K562 (cell line): ENCODE measurements at regions not wholly inside any gene's neighbourhood (a gene's known extent, or its start where the extent isn't known, plus 50 kb on each side); places are given as distances from the start of the nearest gene placed in this dataset.

Experiments used
- ATAC-seq: fragments of 200-7000 bp; cut with Tn5 transposase; 3 replicates; pipeline ENCODE4 v1.9.1; 2020; ENCODE audit warnings: moderate library complexity
- BruUV-seq: library from RNA; stranded (reverse); fragments of 400-500 nt; replicated peaks from 2 replicates; lab custom pipeline; 2021; lab: Mats Ljungman, UMichigan
- CTCF ChIA-PET: fragments of 300-600 bp; formaldehyde crosslinking; extraction: SDS; loops from one replicate; lab custom pipeline; 2021; ENCODE audit warnings: low intra/inter-chr PET ratio; lab: Yijun Ruan, JAX
- POLR2A ChIA-PET: fragments of 300-600, 350-650 bp; sonication (Branson Sonifier 250); formaldehyde crosslinking; extraction: SDS; loops from one replicate; lab custom pipeline; 2021; ENCODE audit warnings: antibody characterized with exemption, inconsistent platforms; lab: Yijun Ruan, JAX
- DNase-seq, 4 experiments: peaks; one replicate each; pipeline versions ENCODE4 v3.0.0 to v3.0.0-alpha.2; 2011 to 2018; ENCODE audit warnings: low spot score in 3 of 4, mixed read lengths in 3 of 4; ENCODE audit errors: extremely low read depth in 1 of 4
- FAIRE-seq: peaks from 2 replicates; lab custom pipeline; 2011; peaks lifted over from hg19 to GRCh38; lab: Jason Lieb, UNC
- H2AFZ ChIP-seq: 2 replicates; pipeline ENCODE4 v1.6.0; 2011; ENCODE audit warnings: low read depth, low read length, control low read depth, inconsistent platforms
- H3K27ac ChIP-seq: fragments of 200-600 bp; 3 replicates; pipeline ENCODE4 v1.8.0; 2011; ENCODE audit warnings: low read depth, mild to moderate bottlenecking, control low read depth, inconsistent platforms, low read length, moderate library complexity, mixed read lengths; ENCODE audit errors: extremely low read depth
- H3K27me3 ChIP-seq, 2 experiments: fragments of 300-600 bp in 1 of 2; 2 replicates in 1 of 2; 3 replicates in 1 of 2; pipeline versions ENCODE4 v1.6.0 to v1.8.0; 2011; ENCODE audit warnings: inconsistent platforms in 2 of 2, low read length in 2 of 2, mild to moderate bottlenecking in 1 of 2, mixed read lengths in 1 of 2, moderate library complexity in 1 of 2; ENCODE audit not compliant: control insufficient read depth in 2 of 2, insufficient read depth in 2 of 2
- H3K36me3 ChIP-seq: fragments of 300-600 bp; 3 replicates; pipeline ENCODE4 v1.8.0; 2011; ENCODE audit warnings: mild to moderate bottlenecking, low read length, inconsistent platforms; ENCODE audit not compliant: control insufficient read depth, insufficient read depth
- H3K4me1 ChIP-seq, 2 experiments: fragments of 200-600 bp in 1 of 2; replicated peaks in 1 of 2; 2 replicates in 1 of 2; 3 replicates in 1 of 2; pipeline versions ENCODE4 v1.5.1 to v1.8.0; 2011; ENCODE audit warnings: inconsistent platforms in 2 of 2, low read length in 2 of 2, mild to moderate bottlenecking in 1 of 2, mixed read lengths in 1 of 2, moderate library complexity in 1 of 2; ENCODE audit not compliant: control insufficient read depth in 2 of 2, insufficient read depth in 2 of 2
- H3K4me2 ChIP-seq: 2 replicates; pipeline ENCODE4 v1.6.1; 2011; ENCODE audit warnings: low read length, control low read depth, inconsistent platforms, mixed read lengths; ENCODE audit not compliant: insufficient read depth
- H3K4me3 ChIP-seq: fragments of 200-600 bp; sonication (generic), shearing (Covaris generic); 2 replicates; pipeline ENCODE4 v1.5.1; 2016; ENCODE audit warnings: control low read depth, inconsistent platforms
- H3K79me2 ChIP-seq: fragments of 200-600 bp; 3 replicates; pipeline ENCODE4 v1.8.0; 2011; ENCODE audit warnings: low read length, inconsistent platforms; ENCODE audit not compliant: control insufficient read depth, insufficient read depth
- H3K9ac ChIP-seq, 2 experiments: 2 replicates each; pipeline versions ENCODE4 v1.6.0 to v1.6.1; 2011; ENCODE audit warnings: low read depth in 2 of 2, low read length in 2 of 2, control low read depth in 1 of 2, inconsistent platforms in 1 of 2, mild to moderate bottlenecking in 1 of 2, mixed read lengths in 1 of 2; ENCODE audit not compliant: insufficient read depth in 1 of 2
- H3K9me1 ChIP-seq: one replicate; pipeline ENCODE4 v1.6.0; 2011; ENCODE audit warnings: inconsistent platforms, mild to moderate bottlenecking, low read length, moderate library complexity; ENCODE audit not compliant: control insufficient read depth, insufficient read depth
- H3K9me3 ChIP-seq: replicated peaks from 2 replicates; pipeline ENCODE4 v1.5.1; 2011; ENCODE audit warnings: low read depth, low read length, inconsistent platforms; ENCODE audit not compliant: control insufficient read depth, insufficient read depth
- H4K20me1 ChIP-seq: replicated peaks from 2 replicates; pipeline ENCODE4 v1.6.1; 2011; ENCODE audit warnings: low read length, inconsistent platforms, mixed read lengths; ENCODE audit not compliant: control insufficient read depth, insufficient read depth
- E2F8 ChIP-seq: fragments of 450-650 bp; IDR thresholded peaks from 2 replicates; pipeline ENCODE4 v1.7.1; 2018; ENCODE audit warnings: mild to moderate bottlenecking, low read depth; ENCODE audit not compliant: partially characterized antibody
- FOSL1 ChIP-seq: fragments of 200-800 bp; sonication (Bioruptor generic); conservative IDR thresholded peaks from 2 replicates; pipeline ENCODE4 v1.6.1; 2016; ENCODE audit warnings: missing genetic modification characterization, missing compliant biosample characterization
- KAT7 ChIP-seq: sonication (generic); formaldehyde crosslinking; IDR thresholded peaks from 2 replicates; pipeline ENCODE4 v1.8.0; 2022; ENCODE audit warnings: missing genetic modification reagents, mild to moderate bottlenecking, borderline replicate concordance
- MXI1 ChIP-seq: IDR thresholded peaks from 2 replicates; pipeline ENCODE4 v1.6.1; 2011; ENCODE audit warnings: low read depth, mild to moderate bottlenecking, improper control_type of control experiment, low read length
- NRF1 ChIP-seq, 2 experiments: fragments of 450-650 bp; IDR thresholded peaks in 1 of 2; conservative IDR thresholded peaks in 1 of 2; 2 replicates each; pipeline ENCODE4 v1.6.1; 2014; ENCODE audit warnings: mild to moderate bottlenecking in 2 of 2
- PKNOX1 ChIP-seq: fragments of 450-650 bp; IDR thresholded peaks from 2 replicates; pipeline ENCODE4 v1.6.1; 2016
- SOX6 ChIP-seq: fragments of 450-650 bp; IDR thresholded peaks from 2 replicates; pipeline ENCODE4 v1.6.1; 2014; ENCODE audit warnings: mild to moderate bottlenecking
- WGBS: fragments of 100-300 bp; shearing (Covaris generic); methylation state at CpG from one replicate; pipeline ENCODE4 v1.1.6; 2016; ENCODE audit warnings: low coverage, mixed read lengths; ENCODE audit not compliant: insufficient coverage; ENCODE audit errors: missing lambda C conversion rate; 5-methylcytosine and 5-hydroxymethylcytosine counted together
- in situ Hi-C: fragments of 300-500 bp; cut with MboI; formaldehyde crosslinking; loops from 4 replicates; pipeline ENCODE4 v1.15.0; 2018; ENCODE audit warnings: inconsistent platforms, mixed read lengths
- intact Hi-C: fragments of 100-400 bp; cut with micrococcal nuclease; formaldehyde crosslinking; loops from 2 replicates; pipeline ENCODE4 v1.14.2; 2022

GRCh38 chr4:54924891-54925290, 200.5 kb downstream of the KDR start:
- BruUV-seq: no TSS peak
- CTCF ChIA-PET: no interaction called here
- H3K79me2 ChIP-seq: no peaks in the 10 kb centered on the region
- H4K20me1 ChIP-seq: no peaks in the 10 kb centered on the region
- no peak for DNase-seq
- H3K4me3 ChIP-seq: no peak overlapping the region
- no peak for ATAC-seq
- in situ Hi-C loops: no loop called here
- no peaks in the 10 kb centered on the region for H3K9me3 ChIP-seq
- no peak overlapping the region for H3K9ac ChIP-seq
- intact Hi-C loops: no loop called here
- H3K4me2 ChIP-seq: no peak overlapping the region
- no peaks in the 10 kb centered on the region for H3K4me1 ChIP-seq
- no peak overlapping the region for H2AFZ ChIP-seq
- POLR2A ChIA-PET: no interaction called here
- H3K9me1 ChIP-seq: no peaks in the 10 kb centered on the region
- no peak overlapping the region for H3K27ac ChIP-seq
- no peaks in the 10 kb centered on the region for H3K27me3 ChIP-seq
- TF ChIP-seq FOSL1 (peak; percentile 65), SOX6 (0 out of 2 replicates have a peak, but pooled peaks have one; percentile 23), MXI1 (no peak)
- no peak for FAIRE-seq
- no peaks in the 10 kb centered on the region for H3K36me3 ChIP-seq

DNA sequence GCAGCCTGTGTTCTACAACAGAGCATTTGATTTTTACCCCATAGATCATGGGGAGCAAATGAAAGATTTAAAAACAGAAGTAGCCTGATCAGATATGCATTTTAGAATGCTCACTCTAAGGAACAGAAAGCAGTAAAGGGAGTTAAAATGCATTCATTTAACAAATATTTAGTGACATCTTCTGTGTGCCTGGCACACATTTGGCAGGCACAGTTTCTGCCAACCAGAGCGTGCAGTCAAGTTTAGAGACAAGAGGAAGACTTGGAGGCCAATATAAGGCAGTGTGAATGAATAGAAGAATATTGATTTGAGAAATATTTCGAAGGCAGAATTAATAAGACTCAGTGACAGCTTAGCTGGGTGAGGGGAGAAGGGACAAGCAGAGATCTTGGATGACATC, 210.1 kb downstream of the KDR start:
- FAIRE-seq: no peak
- TF ChIP-seq PKNOX1 (no peak), KAT7 (CRISPR knock-in tag) (no peak), NRF1 (conservative IDR thresholded peaks at IDR 0.05 in 1 of 2, IDR thresholded peaks at IDR 0.05 in 1 of 2) (no peak), E2F8 (no peak)
- Histone ChIP-seq H2AFZ (no peak overlapping the region), H3K4me3 (no peak overlapping the region), H3K36me3 (no peaks in the 10 kb centered on the region), H3K27ac (no peak overlapping the region), H3K79me2 (no peaks in the 10 kb centered on the region), H3K4me2 (no peak overlapping the region), H3K4me1 (no peaks in the 10 kb centered on the region), H4K20me1 (no peaks in the 10 kb centered on the region), H3K9me1 (no peaks in the 10 kb centered on the region), H3K9ac (no peak overlapping the region), H3K27me3 (no peaks in the 10 kb centered on the region), H3K9me3 (no peaks in the 10 kb centered on the region)
- intact Hi-C loops (no loop called here), in situ Hi-C loops (no loop called here)
- DNase-seq: no peak
- ChIA-PET CTCF (no interaction called here), POLR2A (no interaction called here)
- ATAC-seq: no peak
- no TSS peak for BruUV-seq
- 0% methylated on average over 2 of the region's 2 CpGs for WGBS
